ENCODE measurements at regions not wholly inside any gene's neighbourhood (a gene's known extent, or its start where the extent isn't known, plus 50 kb on each side); places are given as distances from the start of the nearest gene placed in this dataset.

GRCh38 chr12:68537571-68537970, 73.1 kb upstream of the RAP1B start:
- TF ChIP-seq POLR2A (IDR thresholded peaks at IDR 0.05) (no peak), CTCF (IDR thresholded peaks at IDR 0.05) (no peak)
